ENCODE measurements at regions not wholly inside any gene's neighbourhood (a gene's known extent, or its start where the extent isn't known, plus 50 kb on each side); places are given as distances from the start of the nearest gene placed in this dataset.

GRCh38 chr21:35484851-35485250 is 435.7 kb upstream of the RUNX1 start:
- no peak for ATAC-seq
- TF ChIP-seq OSR1 (CRISPR knock-in tag; IDR thresholded peaks at IDR 0.05) (no peak), ZFP30 (CRISPR knock-in tag; IDR thresholded peaks at IDR 0.05) (no peak), PATZ1 (CRISPR knock-in tag; IDR thresholded peaks at IDR 0.05; ENCODE audit: borderline replicate concordance) (no peak), TOX (CRISPR knock-in tag; IDR thresholded peaks at IDR 0.05; ENCODE audit: borderline replicate concordance) (no peak), ZFP3 (CRISPR knock-in tag; IDR thresholded peaks at IDR 0.05) (no peak), PPARA (CRISPR knock-in tag; IDR thresholded peaks at IDR 0.05; ENCODE audit: borderline replicate concordance) (no peak), POU6F1 (CRISPR knock-in tag; IDR thresholded peaks at IDR 0.05; ENCODE audit: borderline replicate concordance, low read depth) (no peak), SNAI2 (CRISPR knock-in tag; IDR thresholded peaks at IDR 0.05) (no peak), ZNF8 (CRISPR knock-in tag; IDR thresholded peaks at IDR 0.05) (no peak), ZC3H10 (CRISPR knock-in tag; IDR thresholded peaks at IDR 0.05) (no peak), CSDC2 (CRISPR knock-in tag; IDR thresholded peaks at IDR 0.05) (no peak), GLIS3 (CRISPR knock-in tag; IDR thresholded peaks at IDR 0.05) (no peak), ZNF565 (CRISPR knock-in tag; conservative IDR thresholded peaks at IDR 0.05; ENCODE audit: low read depth) (no peak), TCF4 (CRISPR knock-in tag; IDR thresholded peaks at IDR 0.05; ENCODE audit: borderline replicate concordance) (no peak), BACH2 (CRISPR knock-in tag; IDR thresholded peaks at IDR 0.05; ENCODE audit: borderline replicate concordance) (no peak)
- TF ChIP-seq, protein P1, sequence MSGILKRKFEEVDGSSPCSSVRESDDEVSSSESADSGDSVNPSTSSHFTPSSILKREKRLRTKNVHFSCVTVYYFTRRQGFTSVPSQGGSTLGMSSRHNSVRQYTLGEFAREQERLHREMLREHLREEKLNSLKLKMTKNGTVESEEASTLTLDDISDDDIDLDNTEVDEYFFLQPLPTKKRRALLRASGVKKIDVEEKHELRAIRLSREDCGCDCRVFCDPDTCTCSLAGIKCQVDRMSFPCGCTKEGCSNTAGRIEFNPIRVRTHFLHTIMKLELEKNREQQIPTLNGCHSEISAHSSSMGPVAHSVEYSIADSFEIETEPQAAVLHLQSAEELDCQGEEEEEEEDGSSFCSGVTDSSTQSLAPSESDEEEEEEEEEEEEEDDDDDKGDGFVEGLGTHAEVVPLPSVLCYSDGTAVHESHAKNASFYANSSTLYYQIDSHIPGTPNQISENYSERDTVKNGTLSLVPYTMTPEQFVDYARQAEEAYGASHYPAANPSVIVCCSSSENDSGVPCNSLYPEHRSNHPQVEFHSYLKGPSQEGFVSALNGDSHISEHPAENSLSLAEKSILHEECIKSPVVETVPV (CRISPR knock-in tag; IDR thresholded peaks at IDR 0.05), result no peak
- TF ChIP-seq, protein P2, sequence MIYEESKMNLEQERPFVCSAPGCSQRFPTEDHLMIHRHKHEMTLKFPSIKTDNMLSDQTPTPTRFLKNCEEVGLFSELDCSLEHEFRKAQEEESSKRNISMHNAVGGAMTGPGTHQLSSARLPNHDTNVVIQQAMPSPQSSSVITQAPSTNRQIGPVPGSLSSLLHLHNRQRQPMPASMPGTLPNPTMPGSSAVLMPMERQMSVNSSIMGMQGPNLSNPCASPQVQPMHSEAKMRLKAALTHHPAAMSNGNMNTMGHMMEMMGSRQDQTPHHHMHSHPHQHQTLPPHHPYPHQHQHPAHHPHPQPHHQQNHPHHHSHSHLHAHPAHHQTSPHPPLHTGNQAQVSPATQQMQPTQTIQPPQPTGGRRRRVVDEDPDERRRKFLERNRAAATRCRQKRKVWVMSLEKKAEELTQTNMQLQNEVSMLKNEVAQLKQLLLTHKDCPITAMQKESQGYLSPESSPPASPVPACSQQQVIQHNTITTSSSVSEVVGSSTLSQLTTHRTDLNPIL (CRISPR knock-in tag; IDR thresholded peaks at IDR 0.05; ENCODE audit: low read depth), result no peak

DNA sequence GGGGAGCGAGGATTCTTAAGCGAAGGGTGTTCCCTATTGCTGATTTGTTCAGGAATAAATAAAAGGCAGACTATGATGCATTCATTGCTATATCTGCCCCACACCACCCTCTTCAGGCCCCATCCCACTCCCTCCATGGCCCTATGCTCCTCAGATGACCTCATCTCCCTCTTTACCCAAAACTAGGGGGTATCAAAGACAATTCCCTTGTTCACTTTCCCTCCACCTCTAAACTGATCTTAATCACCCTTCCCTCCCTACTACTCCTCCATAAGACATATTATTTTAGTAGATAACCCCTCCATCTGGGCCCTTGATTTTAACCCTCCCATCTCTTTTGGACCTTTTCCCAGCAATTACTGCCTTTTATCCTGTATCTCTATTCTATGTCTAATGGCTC is 434.9 kb upstream of the RUNX1 start:
- no peak for ATAC-seq
- TF ChIP-seq ZC3H10 (CRISPR knock-in tag; IDR thresholded peaks at IDR 0.05) (no peak), CSDC2 (CRISPR knock-in tag; IDR thresholded peaks at IDR 0.05) (no peak), ESRRG (CRISPR knock-in tag; IDR thresholded peaks at IDR 0.05) (no peak), POU6F1 (CRISPR knock-in tag; IDR thresholded peaks at IDR 0.05; ENCODE audit: borderline replicate concordance, low read depth) (no peak)

DNA sequence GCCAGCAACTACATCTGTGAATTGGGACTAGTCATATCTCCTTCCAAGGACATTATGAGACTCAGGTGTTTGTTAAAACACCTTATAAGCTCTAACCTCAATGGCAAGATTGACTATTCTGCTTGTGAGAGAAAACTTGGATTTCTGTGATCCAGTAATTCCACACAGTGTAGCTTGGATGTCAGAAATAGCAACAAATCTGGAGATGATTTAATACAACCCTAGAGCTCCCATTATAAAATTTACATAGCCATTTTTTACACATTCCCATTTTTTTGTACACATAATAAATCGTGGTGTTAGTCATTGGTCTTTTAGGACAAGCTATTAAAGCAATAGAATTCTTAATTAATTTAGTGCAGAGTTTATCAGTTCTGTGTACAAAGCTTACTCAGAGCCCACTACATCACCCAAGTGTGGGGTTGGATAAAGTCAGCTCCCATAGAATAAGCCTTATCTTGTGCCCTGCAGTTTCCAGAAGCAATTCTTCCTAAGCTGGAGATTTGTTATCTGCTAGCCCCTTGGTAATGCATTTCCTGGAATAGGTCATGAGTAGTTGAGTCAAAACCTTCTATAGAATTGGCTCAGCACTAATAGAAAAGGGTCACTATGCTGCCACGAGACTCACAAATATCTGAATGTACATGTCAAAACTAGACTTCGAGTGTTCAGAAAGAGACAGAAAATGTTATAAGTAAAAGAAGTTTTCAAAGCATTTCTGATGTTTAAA is 434.0 kb upstream of the RUNX1 start:
- ATAC-seq, result no peak
- no peak for TF ChIP-seq ARNTL (CRISPR knock-in tag; IDR thresholded peaks at IDR 0.05; ENCODE audit: borderline replicate concordance, low read depth)
- TF ChIP-seq ZFP30 (CRISPR knock-in tag; IDR thresholded peaks at IDR 0.05), result no peak
- no peak for TF ChIP-seq ESRRG (CRISPR knock-in tag; IDR thresholded peaks at IDR 0.05)
- TF ChIP-seq, protein P3, sequence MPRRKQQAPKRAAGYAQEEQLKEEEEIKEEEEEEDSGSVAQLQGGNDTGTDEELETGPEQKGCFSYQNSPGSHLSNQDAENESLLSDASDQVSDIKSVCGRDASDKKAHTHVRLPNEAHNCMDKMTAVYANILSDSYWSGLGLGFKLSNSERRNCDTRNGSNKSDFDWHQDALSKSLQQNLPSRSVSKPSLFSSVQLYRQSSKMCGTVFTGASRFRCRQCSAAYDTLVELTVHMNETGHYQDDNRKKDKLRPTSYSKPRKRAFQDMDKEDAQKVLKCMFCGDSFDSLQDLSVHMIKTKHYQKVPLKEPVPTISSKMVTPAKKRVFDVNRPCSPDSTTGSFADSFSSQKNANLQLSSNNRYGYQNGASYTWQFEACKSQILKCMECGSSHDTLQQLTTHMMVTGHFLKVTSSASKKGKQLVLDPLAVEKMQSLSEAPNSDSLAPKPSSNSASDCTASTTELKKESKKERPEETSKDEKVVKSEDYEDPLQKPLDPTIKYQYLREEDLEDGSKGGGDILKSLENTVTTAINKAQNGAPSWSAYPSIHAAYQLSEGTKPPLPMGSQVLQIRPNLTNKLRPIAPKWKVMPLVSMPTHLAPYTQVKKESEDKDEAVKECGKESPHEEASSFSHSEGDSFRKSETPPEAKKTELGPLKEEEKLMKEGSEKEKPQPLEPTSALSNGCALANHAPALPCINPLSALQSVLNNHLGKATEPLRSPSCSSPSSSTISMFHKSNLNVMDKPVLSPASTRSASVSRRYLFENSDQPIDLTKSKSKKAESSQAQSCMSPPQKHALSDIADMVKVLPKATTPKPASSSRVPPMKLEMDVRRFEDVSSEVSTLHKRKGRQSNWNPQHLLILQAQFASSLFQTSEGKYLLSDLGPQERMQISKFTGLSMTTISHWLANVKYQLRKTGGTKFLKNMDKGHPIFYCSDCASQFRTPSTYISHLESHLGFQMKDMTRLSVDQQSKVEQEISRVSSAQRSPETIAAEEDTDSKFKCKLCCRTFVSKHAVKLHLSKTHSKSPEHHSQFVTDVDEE (CRISPR knock-in tag; IDR thresholded peaks at IDR 0.05), result no peak
- TF ChIP-seq TCF4 (CRISPR knock-in tag; IDR thresholded peaks at IDR 0.05; ENCODE audit: borderline replicate concordance), result no peak
- no peak for TF ChIP-seq POU6F1 (CRISPR knock-in tag; IDR thresholded peaks at IDR 0.05; ENCODE audit: borderline replicate concordance, low read depth)
- no peak for TF ChIP-seq BACH2 (CRISPR knock-in tag; IDR thresholded peaks at IDR 0.05; ENCODE audit: borderline replicate concordance)

Measured in SK-N-SH treated with all-trans-retinoic acid at 6 μM for 48 hours (cell line).